ENCODE measurements at regions not wholly inside any gene's neighbourhood (a gene's known extent, or its start where the extent isn't known, plus 50 kb on each side); places are given as distances from the start of the nearest gene placed in this dataset.

- DNase-seq (ENCODE audit: low read depth, low spot score): no peak
Observed at GRCh38 chr20:24273251-24273650, 196.2 kb upstream of the SYNDIG1 start.

DNA sequence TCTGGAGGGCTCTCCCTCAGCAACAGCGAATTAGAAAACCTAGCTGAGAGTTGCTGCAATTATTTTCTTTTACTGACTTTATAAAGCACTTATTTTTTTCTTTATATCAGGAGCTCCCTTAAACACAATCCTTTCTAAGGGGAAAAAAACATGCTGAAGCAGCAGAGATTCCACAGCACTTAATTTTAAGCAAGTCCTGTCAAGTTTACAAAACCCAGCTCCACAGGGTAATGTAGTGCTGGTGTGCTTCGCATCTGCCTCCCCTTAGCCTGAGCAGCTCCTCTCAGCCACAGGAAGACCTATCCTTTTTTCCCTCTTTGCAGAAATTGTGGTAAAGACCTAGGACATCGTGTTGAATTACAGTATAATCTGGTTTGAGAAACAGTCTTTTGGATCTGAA lies 208.1 kb upstream of the SYNDIG1 start:
- DNase-seq (ENCODE audit: low read depth, low spot score): no peak

DNA sequence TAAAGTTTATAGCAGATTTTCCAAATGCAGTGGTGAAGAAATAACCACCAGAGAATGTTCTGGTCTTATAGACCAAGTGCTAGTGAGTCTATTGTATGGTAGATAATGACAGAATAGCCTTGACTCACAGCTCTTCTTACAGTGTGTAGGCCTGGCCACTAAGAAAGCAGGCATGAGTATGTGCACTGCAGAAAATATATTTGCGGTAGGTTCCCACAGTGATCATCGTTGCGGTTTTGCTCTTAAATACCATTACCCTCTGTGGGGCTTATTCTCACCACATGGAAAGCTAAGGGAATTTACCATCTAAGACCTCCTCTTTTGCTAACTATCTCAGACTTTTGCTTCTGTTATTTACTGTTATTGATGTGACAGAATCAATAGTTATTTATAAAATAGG lies 212.3 kb upstream of the SYNDIG1 start:
- no peak for DNase-seq (ENCODE audit: low read depth, low spot score)

DNA sequence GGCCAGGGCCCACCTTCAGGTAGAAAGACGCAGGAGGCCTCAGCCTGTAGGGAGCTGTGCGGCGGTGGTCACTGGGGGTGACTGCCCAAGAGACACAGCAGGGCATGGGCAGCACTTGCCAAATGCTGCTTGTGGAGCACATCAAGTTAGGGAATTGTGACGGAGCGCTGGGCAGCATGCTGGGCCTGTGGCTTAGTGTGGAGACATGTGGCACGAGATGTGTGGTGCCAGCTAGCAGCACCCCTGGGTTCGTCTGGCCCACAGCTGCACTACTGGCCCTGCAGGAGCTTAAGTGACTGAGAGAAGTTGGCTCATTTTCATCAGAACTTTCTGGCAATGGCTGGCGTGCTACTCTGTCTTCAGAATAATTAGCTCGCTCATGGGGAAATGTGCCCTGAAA lies 213.1 kb upstream of the SYNDIG1 start:
- no peak for DNase-seq (ENCODE audit: low read depth, low spot score)

DNA sequence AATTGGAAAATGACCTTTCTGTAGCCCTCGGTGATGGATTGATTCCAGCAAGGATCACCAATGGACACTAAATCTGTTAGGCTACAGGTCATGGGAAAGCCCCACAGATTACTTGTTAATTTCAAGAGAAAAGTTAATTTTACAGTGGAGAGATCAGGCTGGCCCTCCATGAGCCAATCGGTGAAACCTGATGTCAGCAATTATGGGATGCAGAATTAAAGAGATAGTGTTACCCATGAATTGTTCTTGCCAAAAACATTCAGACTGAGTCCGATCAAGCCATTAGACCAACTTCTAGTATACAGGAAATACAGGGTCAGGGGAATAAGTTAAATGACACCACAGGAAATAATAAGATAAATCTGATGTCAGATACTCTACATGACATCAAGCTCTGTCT lies 214.9 kb upstream of the SYNDIG1 start:
- DNase-seq (ENCODE audit: low read depth, low spot score): no peak

DNA sequence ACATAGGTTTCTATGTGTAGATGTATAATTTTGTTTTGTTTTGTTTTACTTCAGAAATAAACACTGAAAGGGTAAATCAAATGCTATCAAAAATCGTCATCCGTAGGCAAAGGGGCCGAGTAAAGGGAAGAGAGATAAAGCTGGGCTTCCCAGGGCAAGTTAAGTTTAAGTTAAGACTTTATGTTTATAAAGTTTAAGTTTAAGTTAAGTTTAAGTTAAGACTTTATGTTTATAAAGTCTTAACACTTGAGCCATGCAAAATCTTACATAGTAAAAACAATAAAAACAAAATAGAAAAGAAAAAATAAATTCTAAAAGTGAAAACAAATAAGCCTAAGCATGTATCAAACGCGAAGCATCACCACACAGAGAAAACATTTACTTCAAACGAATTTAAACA lies 216.1 kb upstream of the SYNDIG1 start:
- no peak for DNase-seq (ENCODE audit: low read depth, low spot score)

- DNase-seq (ENCODE audit: low read depth, low spot score): no peak
Observed at GRCh38 chr20:24245094-24245493, 224.3 kb upstream of the SYNDIG1 start.

DNA sequence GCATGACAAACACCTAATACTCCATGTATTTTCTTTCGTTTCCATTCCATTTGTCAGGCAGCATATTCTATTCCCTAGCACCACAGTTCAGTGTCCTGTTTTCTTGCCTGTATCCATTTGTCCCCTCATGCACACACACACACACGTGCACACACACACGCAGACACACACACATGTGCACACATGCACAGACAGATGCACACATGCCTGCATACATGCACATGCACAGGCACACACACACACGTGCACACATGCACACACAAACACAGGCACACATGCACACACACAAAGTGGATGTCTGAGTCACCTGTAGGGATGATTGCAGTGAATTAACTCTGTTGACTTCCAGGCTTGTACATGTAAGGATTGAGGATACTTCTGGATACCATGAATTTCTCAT lies 226.7 kb upstream of the SYNDIG1 start:
- no peak for DNase-seq (ENCODE audit: low read depth, low spot score)

GRCh38 chr20:24241466-24241865 lies 228.0 kb upstream of the SYNDIG1 start:
- DNase-seq (ENCODE audit: low read depth, low spot score): no peak

DNA sequence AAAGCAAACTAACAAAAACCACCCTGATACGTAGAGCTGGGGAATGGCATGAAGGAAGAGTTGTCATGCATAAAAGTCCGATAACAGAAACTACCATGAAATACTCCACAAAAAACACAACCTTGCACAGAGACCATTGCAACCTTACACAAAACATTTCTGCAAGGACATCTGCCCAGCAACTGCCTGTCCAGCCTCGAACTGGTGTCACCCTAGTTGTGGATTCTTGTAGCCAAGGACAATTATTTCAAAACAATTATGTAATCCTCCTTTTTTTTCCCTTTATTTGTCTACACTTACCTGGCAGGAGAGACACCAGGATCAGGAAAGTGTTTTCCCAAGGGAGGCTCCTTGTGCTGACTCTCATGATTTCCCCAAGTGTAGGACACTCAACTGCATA lies 232.5 kb upstream of the SYNDIG1 start:
- DNase-seq (ENCODE audit: low read depth, low spot score): no peak

DNA sequence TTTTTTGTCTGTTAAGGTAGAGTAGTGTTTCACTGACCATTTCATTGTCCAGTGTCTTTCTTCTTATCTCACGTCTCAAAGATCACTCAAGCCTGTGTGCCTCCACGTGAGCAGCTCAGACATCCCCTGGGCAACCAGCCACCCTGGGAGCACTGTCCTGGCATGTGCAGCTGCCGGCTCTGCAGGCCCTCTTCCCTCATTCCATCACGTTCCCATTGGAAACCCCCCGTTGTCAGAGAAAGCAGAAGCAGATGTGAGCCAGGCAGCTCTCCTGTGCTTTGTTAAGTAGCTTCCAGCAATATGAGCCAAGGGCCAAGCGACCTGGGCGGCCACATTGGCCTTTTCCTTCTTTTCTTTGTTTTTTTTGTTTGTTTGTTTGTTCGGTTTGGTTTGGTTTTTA lies 233.2 kb upstream of the SYNDIG1 start:
- peak; percentile 52 for DNase-seq (ENCODE audit: low read depth, low spot score)

DNA sequence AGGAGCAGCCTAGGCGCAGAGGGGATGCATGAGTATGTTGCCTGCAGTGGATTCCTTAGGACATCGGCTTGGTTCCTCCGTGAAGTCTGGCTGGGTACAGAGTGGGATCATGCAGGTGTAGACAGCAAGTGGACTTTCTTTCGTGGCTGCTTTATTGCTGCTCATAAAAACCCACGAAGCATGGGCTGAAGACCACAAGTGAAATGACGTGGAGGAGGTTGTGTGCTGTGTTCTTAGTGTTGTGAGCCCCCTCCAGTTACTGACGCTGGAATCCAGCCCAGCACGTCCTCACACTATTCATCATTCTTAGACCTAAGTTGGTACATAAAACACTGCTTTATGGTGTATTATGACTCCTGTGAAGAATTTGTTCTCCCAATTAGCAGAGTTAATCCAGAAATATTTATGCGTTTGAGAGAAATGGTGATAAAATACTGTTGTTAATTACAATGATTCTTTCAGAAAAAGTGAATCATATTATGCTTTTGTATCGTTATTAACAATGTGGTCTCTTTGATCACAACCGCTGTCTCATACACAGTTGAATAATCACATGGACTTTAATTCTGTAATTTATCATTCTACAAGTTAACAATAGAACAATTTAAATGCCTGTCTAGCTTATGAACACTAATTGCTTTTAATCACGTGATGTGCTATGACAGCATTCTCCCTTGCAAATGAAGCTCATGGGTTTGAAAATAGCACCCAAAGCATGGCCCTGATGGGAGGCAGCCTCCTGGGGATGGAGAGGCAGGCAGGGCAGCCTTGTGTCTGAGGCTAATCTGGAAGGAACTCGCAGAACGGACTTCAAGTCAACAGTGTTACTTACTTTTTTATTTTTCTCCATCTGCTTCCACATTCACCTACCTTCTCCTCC lies 233.9 kb upstream of the SYNDIG1 start:
- no peak for DNase-seq (ENCODE audit: low read depth, low spot score)

- DNase-seq (ENCODE audit: low read depth, low spot score): no peak
Observed at GRCh38 chr20:24227600-24227999, 239.0 kb upstream of the GGTLC1 start.

DNA sequence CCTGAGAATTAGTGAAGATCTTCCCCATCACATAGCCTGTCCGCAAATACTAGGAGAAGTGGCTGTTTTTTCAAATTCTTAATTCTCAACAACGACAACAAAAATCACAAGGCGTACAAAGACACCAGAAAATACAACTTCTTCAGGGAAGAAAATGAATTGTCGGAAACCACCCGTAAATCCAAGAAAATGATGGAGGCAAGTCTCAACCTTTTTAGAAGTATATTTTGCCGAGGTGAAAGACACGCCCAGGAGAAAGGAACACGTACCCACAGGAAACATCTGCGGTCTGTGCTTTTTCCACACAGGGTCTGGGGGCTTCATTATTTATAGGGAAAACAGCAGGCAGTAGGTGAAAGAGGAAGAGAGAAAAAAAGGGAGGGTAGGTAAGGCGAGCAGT lies 223.9 kb upstream of the GGTLC1 start:
- DNase-seq (ENCODE audit: low read depth, low spot score): no peak

DNA sequence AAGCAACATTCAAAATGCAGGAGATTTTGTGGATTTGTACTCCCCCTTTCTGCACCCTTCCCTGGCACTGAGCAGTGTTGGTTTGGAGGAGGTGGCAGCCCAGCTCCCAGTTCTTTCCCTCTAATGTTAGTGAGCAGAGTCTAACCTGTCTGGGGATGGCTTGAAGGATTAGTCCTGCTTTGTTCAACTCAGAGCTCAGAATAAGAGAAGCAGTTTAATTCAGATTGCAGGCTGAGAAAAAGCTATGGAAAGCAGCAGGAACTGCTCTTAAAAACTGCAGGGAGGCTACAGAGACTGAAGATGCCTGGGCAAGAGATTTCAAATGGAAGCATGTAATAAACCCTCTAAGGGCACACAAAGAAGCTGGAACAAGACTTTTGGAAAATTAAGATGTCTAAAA lies 223.4 kb upstream of the GGTLC1 start:
- no peak for DNase-seq (ENCODE audit: low read depth, low spot score)

DNA sequence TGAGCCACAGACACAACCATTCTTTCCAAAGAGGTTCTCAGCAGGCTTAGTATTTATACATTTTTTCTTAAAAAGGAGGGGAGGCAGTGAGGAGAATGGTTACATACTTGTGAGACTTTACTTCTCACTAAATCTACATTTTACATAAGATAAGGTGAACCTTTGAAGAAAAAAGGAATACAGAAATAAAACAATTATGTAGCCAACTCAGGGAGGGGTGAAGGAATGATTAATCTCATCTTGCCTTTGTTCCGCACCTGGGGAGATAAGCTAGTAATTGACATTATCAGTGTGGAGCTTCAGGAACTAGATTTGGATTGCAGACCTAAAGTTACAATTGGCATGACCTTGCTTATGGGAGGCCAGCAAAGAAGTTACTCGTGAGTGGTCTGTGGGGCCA lies 221.8 kb upstream of the GGTLC1 start:
- DNase-seq (ENCODE audit: low read depth, low spot score): no peak

DNA sequence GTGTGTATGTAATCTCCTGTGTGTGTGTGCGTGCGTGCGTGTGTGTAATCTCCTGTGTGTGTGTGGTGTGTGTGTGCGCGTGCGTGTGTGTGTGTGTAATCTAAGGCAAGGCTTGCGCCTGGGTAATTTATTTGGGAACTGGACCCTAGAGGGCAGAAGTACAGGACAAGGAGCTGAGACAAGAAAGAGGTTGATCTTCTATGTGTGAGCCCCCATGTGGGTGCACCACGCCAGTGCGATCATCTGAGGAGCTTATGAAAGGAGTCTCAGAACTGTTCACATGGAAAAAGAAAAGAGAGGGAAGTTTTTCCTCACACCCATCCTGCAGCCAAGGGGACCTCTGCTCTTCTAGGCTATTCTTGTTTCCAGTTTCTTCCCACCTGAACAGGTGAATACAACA lies 220.1 kb upstream of the GGTLC1 start:
- no peak for DNase-seq (ENCODE audit: low read depth, low spot score)

GRCh38 chr20:24207803-24208300 lies 219.3 kb upstream of the GGTLC1 start:
- DNase-seq (ENCODE audit: low read depth, low spot score): no peak

- DNase-seq (ENCODE audit: low read depth, low spot score): no peak
Observed at GRCh38 chr20:24206995-24207394, 218.4 kb upstream of the GGTLC1 start.

- no peak for DNase-seq (ENCODE audit: low read depth, low spot score)
Observed at GRCh38 chr20:24203526-24204183, 215.1 kb upstream of the GGTLC1 start.

- no peak for DNase-seq (ENCODE audit: low read depth, low spot score)
Observed at GRCh38 chr20:24199501-24199900, 210.9 kb upstream of the GGTLC1 start.

DNA sequence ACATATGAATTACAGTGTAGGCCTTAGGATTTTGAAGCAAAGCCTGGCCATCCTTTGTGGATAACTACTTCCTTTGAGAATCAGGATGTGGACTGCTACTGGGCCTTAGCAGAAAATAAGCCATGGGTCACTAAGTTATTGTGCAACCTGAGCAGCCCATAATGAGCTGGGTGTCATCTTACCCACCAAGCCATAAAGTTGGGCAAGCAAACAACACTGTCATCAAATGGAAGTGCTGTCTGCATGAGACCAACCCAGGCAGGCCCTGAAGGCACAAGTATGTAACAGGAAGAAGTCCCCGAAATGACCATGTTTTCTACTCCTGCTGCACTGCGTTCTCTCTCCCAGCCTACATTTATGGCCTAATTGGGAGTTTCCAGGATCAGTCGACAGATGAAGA lies 205.6 kb upstream of the GGTLC1 start:
- no peak for DNase-seq (ENCODE audit: low read depth, low spot score)

GRCh38 chr20:24190905-24191304 lies 202.3 kb upstream of the GGTLC1 start:
- no peak for DNase-seq (ENCODE audit: low read depth, low spot score)

Measured in smooth muscle cell of the brain vasculature (primary cell).